Transverse colon (tissue), 4 donors: ENCODE measurements at regions not wholly inside any gene's neighbourhood (a gene's known extent, or its start where the extent isn't known, plus 50 kb on each side); places are given as distances from the start of the nearest gene placed in this dataset.
"Not testable (repeated sequence)": the region's sequence is repeated elsewhere in the genome, so short reads cannot be mapped to it uniquely, and the experiment has no call there.

ENCODE experiments used
- DNase-seq: peaks from one replicate; pipeline ENCODE4 v3.0.0-alpha.2; 2019
- H3K27ac ChIP-seq, 4 donors: fragments of 200-600 bp; sonication (generic); 2 replicates each; pipeline ENCODE4 v1.5.1; 2016 to 2018; ENCODE audit warnings: inconsistent platforms in 4 of 4
- H3K27me3 ChIP-seq: fragments of 200-600 bp; sonication (generic); 2 replicates; pipeline ENCODE4 v1.5.1; 2017; ENCODE audit warnings: inconsistent platforms
- H3K36me3 ChIP-seq, 4 donors: fragments of 200-600 bp; sonication (generic); 2 replicates each; pipeline ENCODE4 v1.5.1; 2017 to 2019; ENCODE audit warnings: inconsistent platforms in 4 of 4
- H3K4me1 ChIP-seq, 4 donors: fragments of 200-600 bp; sonication (generic); 2 replicates each; pipeline ENCODE4 v1.5.1; 2017 to 2020; ENCODE audit warnings: inconsistent platforms in 4 of 4
- H3K4me3 ChIP-seq, 4 donors: fragments of 200-600 bp; sonication (generic); 1 replicate in 1 of 4; 2 replicates in 3 of 4; pipeline versions ENCODE4 v1.5.1 to v1.6.1; 2017 to 2019; ENCODE audit warnings: inconsistent platforms in 4 of 4
- H3K9me3 ChIP-seq, 2 donors: fragments of 200-600 bp; sonication (generic); 2 replicates each; pipeline ENCODE4 v1.5.1; 2017 to 2019; ENCODE audit warnings: inconsistent platforms in 2 of 2
- CTCF ChIP-seq, 5 experiments: fragments of 200-600 bp in 3 of 5; fragments of 450-650 bp in 2 of 5; sonication (generic) in 3 of 5; IDR thresholded peaks; 1 replicate in 2 of 5; 2 replicates in 3 of 5; pipeline ENCODE4 v1.5.1; 2016 to 2017; ENCODE audit warnings: antibody characterized with exemption in 5 of 5, inconsistent platforms in 3 of 5, mild to moderate bottlenecking in 2 of 5, moderate library complexity in 1 of 5
- EP300 ChIP-seq: sonication (generic); formaldehyde crosslinking; IDR thresholded peaks from one replicate; pipeline ENCODE4 v1.6.1; 2017; ENCODE audit warnings: antibody characterized with exemption, low read depth
- POLR2A ChIP-seq: fragments of 450-650 bp; IDR thresholded peaks from one replicate; pipeline ENCODE4 v1.6.1; 2016; ENCODE audit warnings: antibody characterized with exemption, mild to moderate bottlenecking, moderate library complexity
- POLR2AphosphoS5 ChIP-seq, 3 donors: sonication (generic); formaldehyde crosslinking; IDR thresholded peaks; one replicate each; pipeline ENCODE4 v1.6.1; 2016; ENCODE audit warnings: antibody characterized with exemption in 3 of 3
- WGBS, 2 donors: methylation state at CpG; one replicate each; pipeline ENCODE4 v1.1.5; 2018; ENCODE audit warnings: low coverage in 1 of 2; 5-methylcytosine and 5-hydroxymethylcytosine counted together
- in situ Hi-C, 4 donors: fragments of 200-750 bp; cut with MboI; loops; one replicate each; pipeline versions ENCODE4 v1.15.0 to v1.15.1; 2017; ENCODE audit warnings: low sequenced_read_pairs in 3 of 4, low pct_ligation_motif_present in 1 of 4, low pct_unique_long_range_greater_than_20kb in 1 of 4
- intact Hi-C: fragments of 100-400 bp; cut with DNase I; formaldehyde crosslinking; loops from one replicate; pipeline ENCODE4 v1.15.1; 2023; ENCODE audit warnings: low total_unique reads

DNA sequence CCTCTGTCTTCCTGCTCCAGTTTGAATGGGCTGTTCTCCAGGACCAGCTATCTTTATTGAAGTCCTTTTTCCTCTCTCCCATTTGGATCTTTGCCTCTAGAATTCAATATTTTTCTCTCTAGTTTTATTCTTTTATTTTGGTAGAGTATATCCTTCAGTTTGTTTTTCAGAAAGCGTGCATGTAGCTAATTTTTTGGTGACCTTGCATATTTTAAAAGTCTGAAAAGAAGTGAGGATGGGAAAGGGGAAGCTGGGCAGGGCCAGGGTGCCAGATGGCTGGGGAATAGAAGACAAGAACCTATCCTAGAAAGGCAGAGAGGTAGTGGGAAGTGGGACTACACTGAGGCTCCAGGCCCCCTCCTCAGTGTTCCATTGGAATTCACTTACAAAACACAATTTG lies 95.0 kb upstream of the ZBED5 start:
- TF ChIP-seq CTCF (IDR thresholded peaks at IDR 0.05) (no peak), EP300 (no peak), POLR2A (no peak), POLR2AphosphoS5 (IDR thresholded peaks at IDR 0.05) (no peak)
- Histone ChIP-seq H3K36me3 (no peaks in the 10 kb centered on the region), H3K9me3 (no peaks in the 10 kb centered on the region), H3K4me1 (no peaks in the 10 kb centered on the region), H3K4me3 (no peak overlapping the region), H3K27ac (no peak overlapping the region), H3K27me3 (no peaks in the 10 kb centered on the region)
- intact Hi-C loops (no loop called here), in situ Hi-C loops (no loop called here)
- DNase-seq, result no peak
- WGBS, 2 donors, result 82% methylated on average over 1 of the region's 1 CpG; no CpG with 5 or more reads in 1 of the 2 donors

DNA sequence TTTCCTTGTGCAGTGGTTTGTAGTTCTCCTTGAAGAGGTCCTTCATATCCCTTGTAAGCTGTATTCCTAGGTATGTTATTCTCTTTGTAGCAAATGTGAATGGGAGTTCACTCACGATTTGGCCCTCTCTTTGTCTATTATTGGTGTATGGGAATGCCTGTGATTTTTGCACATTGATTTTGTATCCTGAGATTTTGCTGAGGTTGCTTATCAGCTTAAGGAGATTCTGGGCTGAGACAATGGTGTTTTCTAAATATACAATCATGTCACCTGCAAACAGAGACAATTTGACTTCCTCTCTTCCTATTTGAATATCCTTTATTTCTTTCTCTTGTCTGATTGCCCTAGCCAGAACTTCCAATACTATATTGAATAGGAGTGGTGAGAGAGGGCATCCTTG lies 90.1 kb upstream of the ZBED5 start:
- H3K27me3 ChIP-seq, H3K27ac ChIP-seq, DNase-seq, H3K9me3 ChIP-seq, intact Hi-C loops, H3K4me3 ChIP-seq, H3K36me3 ChIP-seq: not testable (repeated sequence)
- peaks cover 0 to 16% (median 8%) of the 10 kb centered on the region in 4 donors for H3K4me1 ChIP-seq
- in situ Hi-C loops, result loop anchor here in 1 of 4 donors (25.0 kb wide), 1 partner anchor 839 kb away; no protein-coding TSS in a partner anchor
- 76% methylated on average over 1 of the region's 1 CpG; no CpG with 5 or more reads in 1 of the 2 donors for WGBS, 2 donors

DNA sequence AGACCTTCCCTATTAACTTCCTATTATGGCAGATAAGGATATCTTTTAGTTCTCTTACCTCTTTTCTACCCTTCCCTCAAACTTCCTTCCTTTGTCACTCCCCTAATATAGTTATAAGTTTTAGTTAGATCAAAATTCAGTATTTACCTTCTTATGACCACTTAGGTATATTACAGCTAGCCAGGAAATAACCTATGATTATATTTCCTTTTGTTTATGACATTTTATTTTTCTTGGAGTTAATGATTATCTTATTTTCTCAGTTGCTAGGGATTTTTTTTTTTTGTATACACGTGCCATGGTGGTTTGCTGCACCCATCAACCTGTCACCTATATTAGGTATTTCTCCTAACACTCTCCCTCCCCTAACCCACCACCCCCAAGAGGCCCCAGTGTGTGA lies 88.2 kb upstream of the ZBED5 start:
- no peak for DNase-seq
- no peaks in the 10 kb centered on the region for H3K36me3 ChIP-seq
- peak overlapping the region in 1 of 4 donors; percentile 12 for H3K27ac ChIP-seq
- 43 to 57% methylated on average over 1 of the region's 1 CpG for WGBS, 2 donors
- H3K27me3 ChIP-seq, result no peaks in the 10 kb centered on the region
- TF ChIP-seq EP300, result no peak
- no peak for TF ChIP-seq CTCF (IDR thresholded peaks at IDR 0.05)
- TF ChIP-seq POLR2A, result no peak
- TF ChIP-seq POLR2AphosphoS5 (IDR thresholded peaks at IDR 0.05), result no peak
- H3K9me3 ChIP-seq, result no peaks in the 10 kb centered on the region
- H3K4me1 ChIP-seq, result peaks cover 0 to 16% (median 8%) of the 10 kb centered on the region in 4 donors
- H3K4me3 ChIP-seq, result no peak overlapping the region
- intact Hi-C loops (no loop called here), in situ Hi-C loops (loop anchor here in 1 of 4 donors (25.0 kb wide), 1 partner anchor 841 kb away; no protein-coding TSS in a partner anchor)

GRCh38 chr11:10945196-10945595 lies 87.3 kb upstream of the ZBED5 start:
- Histone ChIP-seq H3K4me3 (no peak overlapping the region), H3K9me3 (no peaks in the 10 kb centered on the region), H3K27ac (no peak overlapping the region), H3K4me1 (peaks cover 0 to 16% (median 8%) of the 10 kb centered on the region in 4 donors), H3K27me3 (no peaks in the 10 kb centered on the region), H3K36me3 (no peaks in the 10 kb centered on the region)
- DNase-seq, result no peak
- intact Hi-C loops, result no loop called here
- TF ChIP-seq EP300 (no peak), POLR2AphosphoS5 (IDR thresholded peaks at IDR 0.05) (no peak), POLR2A (no peak), CTCF (IDR thresholded peaks at IDR 0.05) (no peak)
- in situ Hi-C loops, result loop anchor here in 1 of 4 donors (25.0 kb wide), 1 partner anchor 842 kb away; no protein-coding TSS in a partner anchor
- 39 to 42% methylated on average over 2 of the region's 2 CpGs for WGBS, 2 donors

GRCh38 chr11:10943968-10944367 lies 86.1 kb upstream of the ZBED5 start:
- in situ Hi-C loops, result loop anchor here in 1 of 4 donors (25.0 kb wide), 1 partner anchor 843 kb away; no protein-coding TSS in a partner anchor
- intact Hi-C loops, result no loop called here
- H3K9me3 ChIP-seq, result no peaks in the 10 kb centered on the region
- H3K27ac ChIP-seq, result no peak overlapping the region
- WGBS, 2 donors, result 75 to 90% methylated on average over 1 to 2 of the region's 2 CpGs
- DNase-seq, result no peak
- no peaks in the 10 kb centered on the region for H3K36me3 ChIP-seq
- peaks cover 0 to 16% (median 8%) of the 10 kb centered on the region in 4 donors for H3K4me1 ChIP-seq
- H3K27me3 ChIP-seq, result no peaks in the 10 kb centered on the region
- no peak for TF ChIP-seq EP300
- no peak for TF ChIP-seq POLR2AphosphoS5 (IDR thresholded peaks at IDR 0.05)
- no peak for TF ChIP-seq CTCF (IDR thresholded peaks at IDR 0.05)
- H3K4me3 ChIP-seq, result no peak overlapping the region
